ENCODE measurements at regions not wholly inside any gene's neighbourhood (a gene's known extent, or its start where the extent isn't known, plus 50 kb on each side); places are given as distances from the start of the nearest gene placed in this dataset.
"Not testable (repeated sequence)": the region's sequence is repeated elsewhere in the genome, so short reads cannot be mapped to it uniquely, and the experiment has no call there.

DNA sequence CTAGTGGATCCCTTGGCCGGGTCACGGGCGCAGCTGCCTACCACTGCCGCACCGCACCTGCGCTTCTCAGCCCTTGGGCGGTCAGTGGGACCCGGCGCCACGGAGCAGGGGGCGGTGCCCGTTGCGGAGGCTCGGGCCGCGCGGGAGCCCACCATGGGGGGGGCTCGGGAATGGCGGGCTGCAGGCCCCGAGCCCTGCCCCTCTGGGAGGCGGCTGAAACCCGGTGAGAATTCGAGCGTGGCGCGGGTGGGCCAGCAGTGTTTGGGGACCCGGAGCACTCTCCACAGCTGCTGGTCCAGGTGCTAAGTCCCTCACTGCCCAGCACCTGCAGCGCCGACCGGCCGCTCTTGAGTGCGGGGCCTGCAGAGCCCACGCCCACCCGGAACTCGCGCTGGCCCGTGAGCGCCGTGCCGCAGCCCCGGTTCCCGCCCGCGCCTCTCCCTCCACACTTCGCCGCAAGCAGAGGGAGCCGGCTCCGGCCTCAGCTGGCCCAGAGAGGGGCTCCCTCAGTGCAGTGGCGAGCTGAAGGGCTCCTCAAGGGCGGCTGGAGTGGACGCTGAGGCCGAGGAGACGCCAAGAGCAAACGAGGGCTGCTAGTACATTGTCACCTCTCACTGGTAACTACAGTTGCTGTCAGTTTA is 120.5 kb upstream of the TMEM170B start:
- TF ChIP-seq, protein P1, sequence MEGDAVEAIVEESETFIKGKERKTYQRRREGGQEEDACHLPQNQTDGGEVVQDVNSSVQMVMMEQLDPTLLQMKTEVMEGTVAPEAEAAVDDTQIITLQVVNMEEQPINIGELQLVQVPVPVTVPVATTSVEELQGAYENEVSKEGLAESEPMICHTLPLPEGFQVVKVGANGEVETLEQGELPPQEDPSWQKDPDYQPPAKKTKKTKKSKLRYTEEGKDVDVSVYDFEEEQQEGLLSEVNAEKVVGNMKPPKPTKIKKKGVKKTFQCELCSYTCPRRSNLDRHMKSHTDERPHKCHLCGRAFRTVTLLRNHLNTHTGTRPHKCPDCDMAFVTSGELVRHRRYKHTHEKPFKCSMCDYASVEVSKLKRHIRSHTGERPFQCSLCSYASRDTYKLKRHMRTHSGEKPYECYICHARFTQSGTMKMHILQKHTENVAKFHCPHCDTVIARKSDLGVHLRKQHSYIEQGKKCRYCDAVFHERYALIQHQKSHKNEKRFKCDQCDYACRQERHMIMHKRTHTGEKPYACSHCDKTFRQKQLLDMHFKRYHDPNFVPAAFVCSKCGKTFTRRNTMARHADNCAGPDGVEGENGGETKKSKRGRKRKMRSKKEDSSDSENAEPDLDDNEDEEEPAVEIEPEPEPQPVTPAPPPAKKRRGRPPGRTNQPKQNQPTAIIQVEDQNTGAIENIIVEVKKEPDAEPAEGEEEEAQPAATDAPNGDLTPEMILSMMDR (conservative IDR thresholded peaks at IDR 0.05): 0 out of 2 replicates have a peak, but pooled peaks have one; percentile 32
- no peak overlapping the region for H3K27ac ChIP-seq

DNA sequence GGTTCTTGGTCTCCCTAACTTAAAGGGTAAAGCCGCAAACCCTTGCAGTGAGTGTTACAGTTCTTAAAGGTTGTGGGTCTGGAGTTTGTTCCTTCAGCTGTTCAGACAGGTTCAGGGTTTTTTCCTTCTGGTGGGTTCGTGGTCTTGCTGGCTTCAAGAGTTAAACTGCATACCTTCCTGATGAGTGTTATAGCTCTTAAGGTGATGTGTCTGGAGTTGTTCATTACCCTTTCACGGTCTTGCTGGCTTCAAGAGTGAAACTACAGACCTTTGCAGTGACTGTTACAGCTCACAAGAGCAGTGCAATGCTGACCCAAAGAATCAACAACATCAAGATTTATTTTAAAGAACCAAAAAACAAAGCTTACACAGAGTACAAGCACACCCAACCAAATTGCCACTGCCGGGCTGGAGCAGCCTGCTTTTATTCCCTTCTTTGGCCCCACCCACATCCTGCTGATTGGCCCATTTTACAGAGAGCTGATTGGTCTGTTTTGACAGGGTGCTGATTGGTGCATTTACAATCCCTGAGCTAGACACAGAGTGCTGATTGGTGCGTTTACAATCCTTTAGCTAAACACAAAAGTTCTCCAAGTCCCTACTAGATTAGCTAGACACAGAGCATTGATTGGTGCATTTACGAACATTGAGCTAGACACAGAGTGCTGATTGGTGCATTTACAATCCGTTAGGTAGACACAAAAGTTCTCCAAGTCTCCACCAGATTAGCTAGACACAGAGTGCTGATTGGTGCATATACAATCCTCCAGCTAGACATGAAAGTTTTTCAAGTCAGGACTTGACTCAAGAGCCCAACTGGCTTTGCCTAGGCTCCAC is 121.2 kb upstream of the TMEM170B start:
- not testable (repeated sequence) for H3K27ac ChIP-seq

DNA sequence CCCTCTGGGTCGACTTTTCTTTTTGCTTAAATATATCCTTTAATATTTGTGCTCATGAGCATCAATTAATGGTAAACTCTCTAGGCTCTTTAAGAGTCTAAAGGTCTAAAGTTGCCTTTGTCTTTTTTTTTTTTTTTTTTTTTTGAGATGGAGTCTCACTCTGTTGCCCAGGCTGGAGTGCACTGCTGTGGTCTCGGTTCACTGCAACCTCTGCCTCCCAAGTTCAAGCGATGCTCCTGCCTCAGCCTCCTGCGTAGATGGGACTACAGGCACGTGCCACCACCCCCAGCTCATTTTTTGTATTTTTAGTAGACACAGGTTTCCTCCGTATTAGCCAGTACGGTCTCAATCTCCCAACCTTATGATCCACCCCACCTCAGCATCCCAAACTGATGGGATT is 122.0 kb upstream of the TMEM170B start:
- no peak overlapping the region for H3K27ac ChIP-seq
- TF ChIP-seq, protein P1 (conservative IDR thresholded peaks at IDR 0.05): no peak

DNA sequence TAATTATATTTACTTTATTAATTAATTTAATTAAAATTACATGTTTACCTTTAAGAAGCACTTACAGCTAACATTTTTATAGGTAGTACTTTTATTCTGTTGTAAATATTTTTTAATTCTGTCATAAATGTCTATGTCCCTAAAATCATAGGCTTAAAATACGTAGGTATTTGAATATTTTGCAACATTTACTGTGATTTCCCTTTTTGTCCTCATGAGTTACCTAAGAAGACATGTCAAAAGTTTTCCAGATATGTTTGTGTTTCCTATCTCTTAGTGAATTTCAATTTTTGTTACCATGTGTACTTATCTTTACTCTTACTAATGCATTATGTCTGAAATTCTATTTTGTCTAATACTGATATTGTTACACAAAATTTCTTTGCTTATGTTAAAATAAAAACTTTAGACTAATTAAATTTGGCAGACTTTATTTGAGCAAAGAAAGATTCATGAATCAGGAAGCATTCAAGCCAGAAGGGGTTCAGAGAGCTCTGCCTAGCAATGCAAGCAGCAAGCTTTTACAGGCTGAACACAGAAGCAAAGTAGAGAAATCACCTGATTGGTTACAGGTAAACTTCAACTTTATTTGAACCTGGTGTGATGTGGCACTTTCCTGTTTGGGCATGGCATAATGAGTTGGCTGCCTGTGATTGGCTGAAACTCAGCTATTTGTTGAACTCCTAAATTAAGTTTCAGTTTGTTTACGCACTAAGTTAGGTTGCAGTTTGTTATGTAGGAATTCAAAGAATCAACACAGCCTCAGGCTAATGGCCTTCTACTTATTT is 123.2 kb upstream of the TMEM170B start:
- no peak overlapping the region for H3K27ac ChIP-seq
- TF ChIP-seq, protein P1 (conservative IDR thresholded peaks at IDR 0.05): no peak

DNA sequence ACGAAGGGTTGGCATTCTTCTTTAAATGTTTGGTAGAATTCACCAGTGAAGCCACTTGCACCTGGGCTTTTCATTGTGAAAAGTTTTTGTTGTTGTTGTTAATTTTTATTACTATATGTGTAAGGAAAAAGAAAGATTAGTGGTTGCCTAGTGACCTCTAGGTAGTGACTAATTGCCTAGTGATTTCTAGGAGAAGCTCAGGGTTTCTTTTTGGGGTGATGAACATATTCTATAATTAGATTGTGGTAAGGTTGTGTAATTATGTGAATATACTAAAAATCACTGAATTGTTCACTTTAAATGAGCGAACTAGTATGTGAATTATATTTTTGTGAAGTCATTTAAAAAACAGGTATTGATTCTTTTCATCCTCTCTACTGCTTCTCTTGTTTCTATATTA is 123.8 kb upstream of the TMEM170B start:
- TF ChIP-seq, protein P1 (conservative IDR thresholded peaks at IDR 0.05): no peak
- no peak overlapping the region for H3K27ac ChIP-seq

DNA sequence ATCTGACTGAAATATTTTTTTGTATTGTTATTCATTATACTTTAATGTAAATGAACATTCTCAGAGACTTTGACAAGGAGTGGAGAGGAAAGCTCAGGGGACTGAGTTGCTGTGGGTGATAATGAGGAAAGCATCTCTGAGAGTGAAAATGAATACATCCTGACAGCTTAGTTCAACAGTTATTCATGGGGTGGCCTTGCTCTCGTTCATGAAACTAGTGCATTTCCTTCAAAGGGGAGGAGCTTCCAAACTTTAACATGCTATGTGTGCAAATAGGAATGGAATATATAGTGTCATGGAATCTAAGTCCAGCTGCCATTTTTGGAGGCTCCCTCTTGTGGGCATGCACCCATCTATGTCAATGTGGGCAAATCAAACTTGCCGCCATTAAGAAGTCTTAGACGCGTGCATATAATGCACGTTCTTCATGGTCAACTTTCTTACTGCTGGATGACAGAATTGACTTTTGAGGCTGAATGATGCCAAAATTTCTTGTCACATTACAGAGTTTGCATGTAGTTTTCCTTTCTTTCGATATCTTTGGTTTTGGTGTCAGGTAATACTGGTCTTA is 124.3 kb upstream of the TMEM170B start:
- H3K27ac ChIP-seq: no peak overlapping the region
- TF ChIP-seq, protein P1 (conservative IDR thresholded peaks at IDR 0.05): peak; percentile 61

DNA sequence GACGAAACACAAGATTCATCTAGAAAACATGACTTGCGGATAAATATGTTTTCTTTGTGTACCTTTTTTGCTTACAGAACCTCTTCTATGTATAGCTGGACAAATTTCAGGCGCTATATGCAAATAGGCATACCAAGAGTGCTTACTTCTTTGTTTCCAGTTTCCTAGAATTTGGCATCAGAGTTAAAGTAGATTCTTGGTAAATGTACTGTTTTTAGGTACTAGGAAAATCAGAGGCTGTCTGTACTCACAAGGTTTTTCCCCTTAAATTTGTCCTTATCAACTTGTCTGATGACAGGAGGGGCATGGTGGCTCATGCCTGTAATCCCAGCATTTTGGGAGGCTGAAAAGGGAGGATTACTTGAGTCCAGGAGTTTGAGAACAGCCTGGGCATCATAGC is 124.9 kb upstream of the TMEM170B start:
- TF ChIP-seq, protein P1 (conservative IDR thresholded peaks at IDR 0.05): no peak
- no peak overlapping the region for H3K27ac ChIP-seq

All from VCaP (cell line).